Tibial nerve (tissue), 3 donors: ENCODE measurements at regions not wholly inside any gene's neighbourhood (a gene's known extent, or its start where the extent isn't known, plus 50 kb on each side); places are given as distances from the start of the nearest gene placed in this dataset.

Experiments used
- POLR2A ChIP-seq, 2 donors: fragments of 450-650 bp; IDR thresholded peaks; one replicate each; pipeline ENCODE4 v1.6.1; 2017; ENCODE audit warnings: antibody characterized with exemption in 2 of 2, mild to moderate bottlenecking in 2 of 2, moderate library complexity in 2 of 2
- TF ChIP-seq, protein P1 (sequence below), 5 experiments: fragments of 200-600 bp in 3 of 5; fragments of 450-650 bp in 2 of 5; sonication (generic) in 3 of 5; IDR thresholded peaks; one replicate each; pipeline ENCODE4 v1.5.1; 2016 to 2019; ENCODE audit warnings: antibody characterized with exemption in 5 of 5, mild to moderate bottlenecking in 3 of 5, moderate library complexity in 2 of 5

DNA sequence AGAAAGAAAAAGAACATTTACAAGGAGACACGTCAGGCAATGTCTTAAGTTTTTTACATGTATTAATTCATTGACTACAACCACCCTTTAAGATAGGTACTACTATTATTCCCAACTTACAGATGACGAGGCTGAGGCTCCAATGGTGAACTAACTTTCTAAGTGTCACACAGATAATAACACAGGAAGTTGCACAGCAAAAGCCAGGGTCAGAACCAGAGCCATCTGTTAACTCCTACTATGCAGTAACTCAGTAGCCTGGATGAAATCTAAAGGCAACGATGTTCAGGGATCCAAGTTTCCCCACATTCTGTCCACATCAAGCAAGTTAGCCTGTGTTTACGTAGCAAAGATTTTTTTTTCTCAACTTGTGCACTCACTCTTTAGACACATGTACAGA lies 371.7 kb downstream of the PTPRC start:
- TF ChIP-seq, protein P1, sequence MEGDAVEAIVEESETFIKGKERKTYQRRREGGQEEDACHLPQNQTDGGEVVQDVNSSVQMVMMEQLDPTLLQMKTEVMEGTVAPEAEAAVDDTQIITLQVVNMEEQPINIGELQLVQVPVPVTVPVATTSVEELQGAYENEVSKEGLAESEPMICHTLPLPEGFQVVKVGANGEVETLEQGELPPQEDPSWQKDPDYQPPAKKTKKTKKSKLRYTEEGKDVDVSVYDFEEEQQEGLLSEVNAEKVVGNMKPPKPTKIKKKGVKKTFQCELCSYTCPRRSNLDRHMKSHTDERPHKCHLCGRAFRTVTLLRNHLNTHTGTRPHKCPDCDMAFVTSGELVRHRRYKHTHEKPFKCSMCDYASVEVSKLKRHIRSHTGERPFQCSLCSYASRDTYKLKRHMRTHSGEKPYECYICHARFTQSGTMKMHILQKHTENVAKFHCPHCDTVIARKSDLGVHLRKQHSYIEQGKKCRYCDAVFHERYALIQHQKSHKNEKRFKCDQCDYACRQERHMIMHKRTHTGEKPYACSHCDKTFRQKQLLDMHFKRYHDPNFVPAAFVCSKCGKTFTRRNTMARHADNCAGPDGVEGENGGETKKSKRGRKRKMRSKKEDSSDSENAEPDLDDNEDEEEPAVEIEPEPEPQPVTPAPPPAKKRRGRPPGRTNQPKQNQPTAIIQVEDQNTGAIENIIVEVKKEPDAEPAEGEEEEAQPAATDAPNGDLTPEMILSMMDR (IDR thresholded peaks at IDR 0.05): no peak
- no peak for TF ChIP-seq POLR2A (IDR thresholded peaks at IDR 0.05)
